OCI-LY7 (cell line): ENCODE measurements at regions not wholly inside any gene's neighbourhood (a gene's known extent, or its start where the extent isn't known, plus 50 kb on each side); places are given as distances from the start of the nearest gene placed in this dataset.

Experiments used
- CTCF ChIP-seq: fragments of 200-600 bp; sonication (generic); conservative IDR thresholded peaks from 2 replicates; pipeline ENCODE4 v1.5.1; 2014; ENCODE audit warnings: mild to moderate bottlenecking, antibody characterized with exemption, low read length, moderate library complexity, mixed read lengths
- EZH2phosphoT487 ChIP-seq: fragments of 200-600 bp; sonication (generic); IDR thresholded peaks from 2 replicates; pipeline ENCODE4 v1.6.1; 2018; ENCODE audit warnings: low read depth, borderline replicate concordance, mild to moderate bottlenecking, mixed run types, antibody characterized with exemption, low read length, moderate library complexity, mixed read lengths

- TF ChIP-seq CTCF (no peak), EZH2phosphoT487 (no peak)
Observed at GRCh38 chr10:84599254-84599653, 270.9 kb downstream of the CCSER2 start.
